GM21529 (cell line): ENCODE measurements at regions not wholly inside any gene's neighbourhood (a gene's known extent, or its start where the extent isn't known, plus 50 kb on each side); places are given as distances from the start of the nearest gene placed in this dataset.
"Not testable (repeated sequence)": the region's sequence is repeated elsewhere in the genome, so short reads cannot be mapped to it uniquely, and the experiment has no call there.

Source experiments
- ATAC-seq: cut with Tn5 transposase; IDR thresholded peaks from one replicate; pipeline ENCODE4 v1.9.1; 2021; ENCODE audit not compliant: unreplicated experiment

DNA sequence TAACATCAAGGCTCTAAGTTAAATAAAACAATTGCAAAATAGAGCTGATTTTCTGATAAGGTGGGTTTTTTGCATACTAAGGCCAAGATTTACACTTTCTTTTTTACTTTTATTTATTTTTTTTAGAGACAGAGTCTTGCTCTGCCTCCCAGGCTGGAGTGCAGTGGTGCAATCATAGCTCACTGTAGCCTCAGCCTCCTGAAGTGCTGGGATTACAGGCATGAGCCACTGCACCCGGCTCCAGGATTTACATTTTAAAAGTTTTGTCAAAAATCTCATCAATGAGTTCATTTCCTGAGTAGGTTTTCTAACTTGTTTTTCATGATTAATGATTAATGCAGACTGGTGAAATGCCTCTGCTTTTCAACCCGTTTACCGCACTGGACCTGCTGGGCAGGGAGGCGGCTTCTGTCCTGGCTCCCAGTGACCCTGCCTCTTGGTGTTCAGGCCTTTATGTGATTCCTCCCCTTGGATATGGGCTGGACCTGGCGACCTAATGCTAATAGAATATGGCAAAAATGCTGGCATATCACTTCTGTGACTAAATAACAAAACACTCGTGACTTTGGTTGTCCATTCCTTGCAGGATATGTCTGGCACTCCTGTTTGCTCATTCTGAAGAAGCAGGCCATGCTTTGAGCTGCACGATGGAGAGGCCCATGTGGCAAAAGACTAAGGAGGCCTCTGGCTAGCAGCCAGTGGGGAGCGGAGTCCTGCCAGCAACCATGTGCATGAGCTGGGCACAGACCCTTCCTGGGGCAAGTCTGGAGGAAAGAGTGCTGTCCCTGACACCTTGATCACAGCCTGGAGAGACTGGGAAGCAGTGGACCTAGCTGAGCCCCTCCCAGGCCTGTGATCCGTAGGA is 72.2 kb upstream of the PTCH1 start:
- no peak for ATAC-seq

DNA sequence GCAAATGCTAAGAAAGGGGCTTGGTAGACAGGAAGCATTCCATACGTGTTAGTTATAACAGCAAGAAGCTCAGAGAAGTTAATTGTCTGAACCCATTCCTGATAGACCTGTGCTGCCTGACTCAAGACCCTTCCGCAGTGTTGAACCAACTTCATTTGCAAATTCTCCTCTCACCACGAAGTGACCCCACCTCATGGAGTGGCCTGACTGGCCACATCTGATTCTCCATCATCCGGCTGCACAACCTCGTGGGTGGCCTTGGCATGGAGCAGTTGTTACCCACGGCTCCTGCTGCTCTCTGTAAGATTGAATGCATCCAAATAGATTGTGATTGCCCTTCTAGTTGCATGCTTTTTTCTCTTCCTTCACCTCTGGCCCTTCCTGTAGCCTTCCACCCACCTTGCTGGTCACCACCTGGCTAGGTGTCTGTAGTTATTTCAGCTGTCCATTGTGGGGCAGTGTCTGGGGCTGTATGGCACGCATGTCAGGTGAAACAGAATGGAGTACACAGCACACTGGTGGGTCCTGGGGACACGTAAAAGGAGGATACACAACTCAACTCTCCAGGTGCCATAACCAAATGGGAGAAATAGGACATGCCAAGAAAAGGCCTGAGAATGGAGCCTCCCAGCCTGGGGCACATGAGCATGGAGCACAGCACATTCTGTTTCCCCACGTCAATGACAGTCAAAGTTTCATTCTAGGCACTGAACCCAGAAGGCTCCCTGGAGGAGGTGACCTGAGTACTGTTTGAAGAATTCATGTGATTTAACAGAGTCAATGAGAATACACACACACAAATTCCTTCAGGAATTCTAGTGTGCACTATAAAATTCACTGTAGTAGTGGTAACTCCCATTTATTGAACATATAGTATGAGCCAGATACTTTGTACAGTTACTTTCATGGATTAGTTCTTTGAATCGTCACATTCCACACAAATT is 70.5 kb upstream of the PTCH1 start:
- no peak for ATAC-seq

DNA sequence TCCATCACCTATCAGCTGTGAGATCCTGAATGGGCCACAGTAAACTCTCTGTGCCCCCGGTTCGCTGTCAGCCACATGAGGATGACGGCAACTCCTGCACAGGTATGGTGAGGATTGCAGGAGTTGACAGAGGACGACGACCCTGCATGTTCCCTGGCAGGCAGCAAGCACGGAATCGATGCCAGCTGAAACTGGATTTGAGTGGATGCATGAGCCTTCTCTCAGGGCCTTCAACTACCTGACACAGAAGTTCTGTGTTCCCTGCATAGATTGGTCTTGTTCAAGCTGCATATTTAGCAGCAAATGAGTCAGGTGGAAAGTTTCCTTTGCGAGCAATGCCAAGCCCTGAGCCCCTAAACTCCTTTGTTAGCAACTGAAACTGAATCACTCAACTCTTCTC is 69.6 kb upstream of the PTCH1 start:
- ATAC-seq: no peak

- ATAC-seq: no peak
Observed at GRCh38 chr9:95585824-95586223, 69.1 kb upstream of the PTCH1 start.

- ATAC-seq: no peak
Observed at GRCh38 chr9:95584176-95584575, 67.4 kb upstream of the PTCH1 start.

DNA sequence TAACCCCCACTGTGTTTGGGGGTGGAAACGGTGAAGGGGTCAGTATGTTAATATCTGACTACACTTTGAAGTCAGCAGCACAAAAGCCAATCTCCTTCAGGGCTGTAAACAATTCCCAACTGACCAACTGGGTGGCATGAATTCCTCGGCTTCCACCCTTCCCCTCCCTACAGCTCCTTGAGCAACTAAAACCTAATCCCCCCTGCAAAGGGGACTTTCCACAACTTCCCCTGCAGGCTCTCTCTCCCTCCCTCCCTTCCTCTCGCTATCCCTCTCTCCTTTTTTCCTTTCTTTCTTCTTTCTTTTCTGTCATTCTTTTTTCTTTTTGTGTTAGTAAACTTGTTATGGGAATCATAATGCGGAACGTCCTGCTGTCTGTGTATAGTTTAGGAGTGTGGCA is 65.1 kb upstream of the PTCH1 start:
- ATAC-seq: no peak

DNA sequence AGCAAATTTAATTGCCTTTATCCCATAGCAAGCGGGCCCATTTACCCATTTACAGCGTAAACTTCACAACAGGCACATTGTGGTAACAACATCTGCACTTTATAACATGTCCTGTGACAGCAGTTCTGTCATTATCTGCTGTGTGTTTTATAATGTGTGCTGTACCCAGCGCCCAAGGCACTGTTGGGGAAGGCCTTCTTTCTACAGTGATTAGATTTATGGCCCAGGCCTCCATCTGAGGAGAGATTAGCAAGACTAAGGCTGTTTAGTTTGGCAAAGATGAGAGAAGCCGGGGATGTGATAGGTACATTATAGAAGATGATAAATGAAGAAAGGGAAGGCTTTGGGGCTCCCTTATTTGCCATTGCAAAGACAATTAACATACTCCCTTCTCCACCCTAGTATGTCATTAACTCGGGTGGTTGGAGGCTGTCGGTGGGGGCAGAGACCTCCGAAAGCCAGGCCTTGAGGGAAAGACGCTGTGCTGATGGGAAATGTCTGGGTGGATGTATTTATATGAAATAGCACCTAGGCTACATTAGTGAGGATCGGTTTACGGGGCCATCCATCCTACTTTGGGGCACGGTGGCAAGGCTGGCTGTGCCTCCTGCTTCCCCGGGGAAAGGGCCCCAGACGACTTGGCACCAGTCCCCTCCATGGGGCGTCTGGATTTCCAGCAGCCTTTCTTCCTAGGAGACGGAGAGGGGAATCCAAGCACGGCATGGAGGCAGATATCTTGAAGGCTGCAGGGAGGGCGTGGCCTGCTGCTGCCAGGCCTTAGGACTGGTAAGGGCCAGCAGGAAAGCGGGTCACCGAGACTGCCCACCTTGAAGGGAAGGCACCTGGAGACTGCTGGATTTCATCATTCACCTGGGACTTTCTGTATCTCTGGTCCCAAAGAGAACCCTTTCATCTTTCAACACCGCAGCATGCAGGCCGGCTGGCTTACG is 64.3 kb upstream of the PTCH1 start:
- no peak for ATAC-seq

DNA sequence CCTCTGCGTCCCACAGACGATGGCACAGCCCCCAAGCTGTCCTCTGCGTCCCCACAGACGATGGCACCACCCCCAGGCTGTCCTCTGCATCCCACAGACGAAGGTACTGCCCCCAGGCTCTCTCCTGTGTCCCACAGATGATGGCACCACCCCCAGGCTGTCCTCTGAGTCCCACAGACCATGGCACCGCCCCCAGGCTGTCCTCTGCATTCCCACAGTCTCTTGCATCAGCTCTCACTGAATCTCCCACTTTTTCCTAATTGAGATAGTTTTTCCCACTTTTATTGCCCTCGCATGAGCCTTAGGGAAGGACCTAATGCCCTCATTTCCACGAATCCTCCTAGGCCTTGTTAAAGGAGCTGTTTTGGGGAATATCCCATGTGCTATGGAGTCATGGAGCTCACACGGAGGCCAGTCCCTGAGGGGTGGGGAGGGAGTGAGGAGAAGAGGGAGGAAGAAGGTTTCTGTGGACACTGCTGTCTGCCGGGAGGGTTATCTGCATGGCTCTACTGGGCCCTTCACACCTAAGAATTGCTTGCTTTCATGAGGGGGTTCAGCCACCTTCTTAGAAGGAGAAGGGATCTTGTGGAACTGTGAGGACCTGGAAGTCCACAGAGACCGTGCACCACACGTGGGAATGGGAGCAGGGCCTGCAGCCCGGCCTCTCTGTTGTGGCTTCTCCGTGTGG is 58.2 kb upstream of the PTCH1 start:
- ATAC-seq: no peak

GRCh38 chr9:95574176-95574575 is 57.4 kb upstream of the PTCH1 start:
- ATAC-seq: no peak

- no peak for ATAC-seq
Observed at GRCh38 chr9:95573463-95573862, 56.7 kb upstream of the PTCH1 start.

GRCh38 chr9:95572381-95573151 is 55.8 kb upstream of the PTCH1 start:
- no peak for ATAC-seq

DNA sequence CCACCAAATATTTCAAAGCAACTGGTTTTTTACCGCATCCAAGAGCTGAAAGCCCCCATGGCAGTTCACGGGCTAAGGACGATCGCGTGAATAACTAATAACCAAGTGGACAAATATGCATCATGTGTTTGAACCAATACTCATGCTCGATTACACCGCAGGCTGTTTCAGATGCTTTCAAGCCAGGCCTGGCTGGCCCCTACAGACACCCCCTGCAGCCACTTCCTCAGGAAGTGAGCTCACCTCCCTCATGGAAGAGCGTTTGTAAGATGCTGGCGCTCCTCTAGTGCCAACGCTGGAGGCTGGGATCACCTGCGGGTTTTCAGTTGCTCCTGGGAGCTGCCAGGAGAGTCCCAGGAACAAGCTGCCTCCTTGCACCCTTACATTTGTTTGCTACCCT is 53.9 kb upstream of the PTCH1 start:
- no peak for ATAC-seq

DNA sequence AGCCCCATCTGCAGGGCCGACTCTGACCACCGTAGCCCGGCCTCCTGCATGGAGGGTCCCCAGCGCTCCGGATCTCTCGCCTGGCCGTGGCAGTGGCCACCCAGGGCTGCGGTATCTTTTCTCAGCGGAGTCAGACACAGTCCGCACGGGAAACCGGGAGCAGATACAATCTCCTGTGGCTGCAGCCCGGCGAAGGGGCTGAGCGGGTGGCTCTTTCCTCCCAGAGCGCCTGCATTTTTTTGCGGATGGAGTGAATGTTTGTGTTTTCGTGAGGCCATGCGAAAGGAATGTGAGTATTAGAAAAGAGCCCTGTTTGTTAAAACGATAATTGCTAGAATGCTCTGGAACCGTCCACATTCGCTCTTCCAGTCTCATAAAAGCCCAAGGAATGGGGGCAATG is 53.4 kb upstream of the PTCH1 start:
- ATAC-seq: no peak

DNA sequence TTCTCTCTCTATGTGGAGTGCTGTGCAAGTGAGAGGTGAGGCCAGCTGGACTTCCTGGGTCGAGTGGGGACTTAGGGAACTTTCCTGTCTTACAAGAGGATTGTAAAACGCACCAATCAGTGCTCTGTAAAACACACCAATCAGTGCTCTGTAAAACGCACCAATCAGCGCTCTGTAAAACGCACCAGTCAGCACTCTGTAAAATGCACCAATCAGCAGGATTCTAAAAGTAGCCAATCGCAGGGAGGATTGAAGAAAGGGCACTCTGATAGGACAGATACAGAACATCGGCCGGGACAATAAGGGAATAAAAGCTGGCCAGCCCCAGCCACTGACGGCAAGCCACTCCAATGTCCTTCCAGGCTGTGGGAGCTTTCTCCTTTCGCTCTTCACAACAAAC is 52.0 kb upstream of the PTCH1 start:
- not testable (repeated sequence) for ATAC-seq
